ENCODE measurements at regions not wholly inside any gene's neighbourhood (a gene's known extent, or its start where the extent isn't known, plus 50 kb on each side); places are given as distances from the start of the nearest gene placed in this dataset.

GRCh38 chr2:163044114-163044513 lies 205.5 kb upstream of the KCNH7 start:
- no peaks in the 10 kb centered on the region for H4K20me1 ChIP-seq (ENCODE audit: low read length)
- no peaks in the 10 kb centered on the region for H3K36me3 ChIP-seq (ENCODE audit: low read depth, low read length)
- H3K4me3 ChIP-seq (ENCODE audit: low read length) = no peak overlapping the region
- no peak overlapping the region for H2AFZ ChIP-seq (ENCODE audit: low read length)
- intact Hi-C loops (cut with micrococcal nuclease) = no loop called here
- no peak overlapping the region for H3K9ac ChIP-seq (ENCODE audit: low read length)
- ATAC-seq (no peak), DNase-seq (peak; percentile 15)
- POLR2A ChIA-PET (ENCODE audit: unreplicated experiment) = no interaction called here
- H3K9me2 ChIP-seq (replicated peaks; ENCODE audit: low read length) = no peaks in the 10 kb centered on the region
- H3K4me1 ChIP-seq (ENCODE audit: insufficient read depth, low read length) = no peaks in the 10 kb centered on the region
- CTCF ChIA-PET = no interaction called here
- H3K9me3 ChIP-seq (ENCODE audit: low read length) = no peaks in the 10 kb centered on the region
- no peaks in the 10 kb centered on the region for H3F3A ChIP-seq (ENCODE audit: low read length, unreplicated experiment)
- BruUV-seq (replicated peaks) = no TSS peak
- no peaks in the 10 kb centered on the region for H3K79me2 ChIP-seq (ENCODE audit: low read length)
- H3K27ac ChIP-seq (ENCODE audit: low read length) = no peak overlapping the region
- H3K4me2 ChIP-seq (ENCODE audit: low read length) = no peak overlapping the region
- peaks cover 18% of the 10 kb centered on the region for H3K27me3 ChIP-seq (ENCODE audit: low read length)
- TF ChIP-seq CTCF (conservative IDR thresholded peaks at IDR 0.05; ENCODE audit: low read depth, low read length) (no peak), EZH2 (IDR thresholded peaks at IDR 0.05; ENCODE audit: low read length, unreplicated experiment) (no peak), EZH2phosphoT487 (IDR thresholded peaks at IDR 0.05; ENCODE audit: borderline replicate concordance, low read length) (no peak)

- H2AFZ ChIP-seq (ENCODE audit: low read length) = no peak overlapping the region
- no peaks in the 10 kb centered on the region for H3K79me2 ChIP-seq (ENCODE audit: low read length)
- H3K9me2 ChIP-seq (replicated peaks; ENCODE audit: low read length) = no peaks in the 10 kb centered on the region
- BruUV-seq (replicated peaks) = no TSS peak
- H4K20me1 ChIP-seq (ENCODE audit: low read length) = no peaks in the 10 kb centered on the region
- intact Hi-C loops (cut with micrococcal nuclease) = no loop called here
- ATAC-seq (no peak), DNase-seq (no peak)
- H3K4me3 ChIP-seq (ENCODE audit: low read length) = no peak overlapping the region
- H3F3A ChIP-seq (ENCODE audit: low read length, unreplicated experiment) = no peaks in the 10 kb centered on the region
- CTCF ChIA-PET = no interaction called here
- no peak overlapping the region for H3K9ac ChIP-seq (ENCODE audit: low read length)
- peaks cover 20% of the 10 kb centered on the region for H3K27me3 ChIP-seq (ENCODE audit: low read length)
- no peak overlapping the region for H3K27ac ChIP-seq (ENCODE audit: low read length)
- no peaks in the 10 kb centered on the region for H3K36me3 ChIP-seq (ENCODE audit: low read depth, low read length)
- no peaks in the 10 kb centered on the region for H3K4me1 ChIP-seq (ENCODE audit: insufficient read depth, low read length)
- H3K9me3 ChIP-seq (ENCODE audit: low read length) = no peaks in the 10 kb centered on the region
- no peak overlapping the region for H3K4me2 ChIP-seq (ENCODE audit: low read length)
- TF ChIP-seq CTCF (conservative IDR thresholded peaks at IDR 0.05; ENCODE audit: low read depth, low read length) (no peak), EZH2 (IDR thresholded peaks at IDR 0.05; ENCODE audit: low read length, unreplicated experiment) (no peak), EZH2phosphoT487 (IDR thresholded peaks at IDR 0.05; ENCODE audit: borderline replicate concordance, low read length) (no peak)
- POLR2A ChIA-PET (ENCODE audit: unreplicated experiment) = no interaction called here
These were observed 204.6 kb upstream of the KCNH7 start for GRCh38 chr2:163043201-163043600.

GRCh38 chr2:163039266-163039665 lies 200.7 kb upstream of the KCNH7 start:
- Histone ChIP-seq H3K27ac (ENCODE audit: low read length) (no peak overlapping the region), H3K4me3 (ENCODE audit: low read length) (no peak overlapping the region), H3K4me1 (ENCODE audit: insufficient read depth, low read length) (no peaks in the 10 kb centered on the region), H3K79me2 (ENCODE audit: low read length) (no peaks in the 10 kb centered on the region), H4K20me1 (ENCODE audit: low read length) (no peaks in the 10 kb centered on the region), H3K27me3 (ENCODE audit: low read length) (peaks cover 14% of the 10 kb centered on the region; the same call in 1 of the 2 replicates), H3K9me3 (ENCODE audit: low read length) (no peaks in the 10 kb centered on the region), H3K36me3 (ENCODE audit: low read depth, low read length) (no peaks in the 10 kb centered on the region), H2AFZ (ENCODE audit: low read length) (no peak overlapping the region), H3K4me2 (ENCODE audit: low read length) (no peak overlapping the region), H3F3A (ENCODE audit: low read length, unreplicated experiment) (no peaks in the 10 kb centered on the region), H3K9me2 (replicated peaks; ENCODE audit: low read length) (no peaks in the 10 kb centered on the region), H3K9ac (ENCODE audit: low read length) (no peak overlapping the region)
- intact Hi-C loops (cut with micrococcal nuclease) = no loop called here
- TF ChIP-seq CTCF (conservative IDR thresholded peaks at IDR 0.05; ENCODE audit: low read depth, low read length) (no peak), EZH2 (IDR thresholded peaks at IDR 0.05; ENCODE audit: low read length, unreplicated experiment) (no peak), EZH2phosphoT487 (IDR thresholded peaks at IDR 0.05; ENCODE audit: borderline replicate concordance, low read length) (no peak)
- ChIA-PET POLR2A (ENCODE audit: unreplicated experiment) (no interaction called here), CTCF (no interaction called here)
- no TSS peak for BruUV-seq (replicated peaks)
- no peak for ATAC-seq
- no peak for DNase-seq

Measured in PC-3 (cell line).